ENCODE measurements at regions not wholly inside any gene's neighbourhood (a gene's known extent, or its start where the extent isn't known, plus 50 kb on each side); places are given as distances from the start of the nearest gene placed in this dataset.

DNA sequence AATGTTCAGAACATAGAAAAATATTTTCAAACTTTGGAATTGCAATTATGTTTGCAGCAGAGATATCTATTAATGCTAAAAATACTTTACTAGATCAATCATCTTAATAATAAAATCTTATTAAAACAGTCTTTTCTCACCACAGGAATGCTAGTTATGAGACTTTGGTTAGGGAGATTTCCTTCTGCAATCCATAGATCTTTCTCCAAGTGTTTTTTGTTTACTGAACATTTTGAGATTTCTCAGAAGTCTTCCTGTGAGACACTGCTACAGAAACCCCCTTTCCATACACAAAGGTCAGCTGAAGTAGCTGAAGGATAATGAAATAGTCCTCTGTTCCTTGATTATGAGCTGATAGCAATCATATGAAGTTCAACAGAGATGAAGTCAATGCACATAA lies 59.4 kb upstream of the RAPH1 start:
- Mint-ChIP-seq H3K4me3 (no peak overlapping the region), H3K36me3 (ENCODE audit: low read depth) (peaks cover 3% of the 10 kb centered on the region; the same call in 1 of the 3 replicates), H3K4me1 (no peaks in the 10 kb centered on the region), H3K27me3 (ENCODE audit: insufficient read depth, low read depth, poor library complexity) (no peaks in the 10 kb centered on the region), H3K27ac (no peak overlapping the region), H3K9me3 (no peaks in the 10 kb centered on the region; the same call in 2 of the 3 replicates)
- 0 out of 2 replicates have a peak, but pooled peaks cover 1% of the 10 kb centered on the region for H3F3A ChIP-seq (replicated peaks; ENCODE audit: low read depth)
- no peaks in the 10 kb centered on the region for H3K27me3 ChIP-seq (ENCODE audit: insufficient read depth)
- H3K4me2 ChIP-seq = no peak overlapping the region
- no peaks in the 10 kb centered on the region for H4K20me1 ChIP-seq (replicated peaks; ENCODE audit: insufficient read depth)
- no peak overlapping the region for H3K27ac ChIP-seq (ENCODE audit: low read depth)
- DNase-seq (ENCODE audit: low spot score) (no peak), ATAC-seq (no peak)
- no peaks in the 10 kb centered on the region for H3K36me3 ChIP-seq (ENCODE audit: insufficient read depth)
- H3K4me3 ChIP-seq = no peak overlapping the region
- no peaks in the 10 kb centered on the region for H3K79me2 ChIP-seq (replicated peaks; ENCODE audit: insufficient read depth)
- no peak for TF ChIP-seq ZNF331 (CRISPR knock-in tag; IDR thresholded peaks at IDR 0.05; ENCODE audit: low read depth)
- no peak for TF ChIP-seq CREB1 (CRISPR knock-in tag; IDR thresholded peaks at IDR 0.05; ENCODE audit: low read depth)
- TF ChIP-seq, protein P1, sequence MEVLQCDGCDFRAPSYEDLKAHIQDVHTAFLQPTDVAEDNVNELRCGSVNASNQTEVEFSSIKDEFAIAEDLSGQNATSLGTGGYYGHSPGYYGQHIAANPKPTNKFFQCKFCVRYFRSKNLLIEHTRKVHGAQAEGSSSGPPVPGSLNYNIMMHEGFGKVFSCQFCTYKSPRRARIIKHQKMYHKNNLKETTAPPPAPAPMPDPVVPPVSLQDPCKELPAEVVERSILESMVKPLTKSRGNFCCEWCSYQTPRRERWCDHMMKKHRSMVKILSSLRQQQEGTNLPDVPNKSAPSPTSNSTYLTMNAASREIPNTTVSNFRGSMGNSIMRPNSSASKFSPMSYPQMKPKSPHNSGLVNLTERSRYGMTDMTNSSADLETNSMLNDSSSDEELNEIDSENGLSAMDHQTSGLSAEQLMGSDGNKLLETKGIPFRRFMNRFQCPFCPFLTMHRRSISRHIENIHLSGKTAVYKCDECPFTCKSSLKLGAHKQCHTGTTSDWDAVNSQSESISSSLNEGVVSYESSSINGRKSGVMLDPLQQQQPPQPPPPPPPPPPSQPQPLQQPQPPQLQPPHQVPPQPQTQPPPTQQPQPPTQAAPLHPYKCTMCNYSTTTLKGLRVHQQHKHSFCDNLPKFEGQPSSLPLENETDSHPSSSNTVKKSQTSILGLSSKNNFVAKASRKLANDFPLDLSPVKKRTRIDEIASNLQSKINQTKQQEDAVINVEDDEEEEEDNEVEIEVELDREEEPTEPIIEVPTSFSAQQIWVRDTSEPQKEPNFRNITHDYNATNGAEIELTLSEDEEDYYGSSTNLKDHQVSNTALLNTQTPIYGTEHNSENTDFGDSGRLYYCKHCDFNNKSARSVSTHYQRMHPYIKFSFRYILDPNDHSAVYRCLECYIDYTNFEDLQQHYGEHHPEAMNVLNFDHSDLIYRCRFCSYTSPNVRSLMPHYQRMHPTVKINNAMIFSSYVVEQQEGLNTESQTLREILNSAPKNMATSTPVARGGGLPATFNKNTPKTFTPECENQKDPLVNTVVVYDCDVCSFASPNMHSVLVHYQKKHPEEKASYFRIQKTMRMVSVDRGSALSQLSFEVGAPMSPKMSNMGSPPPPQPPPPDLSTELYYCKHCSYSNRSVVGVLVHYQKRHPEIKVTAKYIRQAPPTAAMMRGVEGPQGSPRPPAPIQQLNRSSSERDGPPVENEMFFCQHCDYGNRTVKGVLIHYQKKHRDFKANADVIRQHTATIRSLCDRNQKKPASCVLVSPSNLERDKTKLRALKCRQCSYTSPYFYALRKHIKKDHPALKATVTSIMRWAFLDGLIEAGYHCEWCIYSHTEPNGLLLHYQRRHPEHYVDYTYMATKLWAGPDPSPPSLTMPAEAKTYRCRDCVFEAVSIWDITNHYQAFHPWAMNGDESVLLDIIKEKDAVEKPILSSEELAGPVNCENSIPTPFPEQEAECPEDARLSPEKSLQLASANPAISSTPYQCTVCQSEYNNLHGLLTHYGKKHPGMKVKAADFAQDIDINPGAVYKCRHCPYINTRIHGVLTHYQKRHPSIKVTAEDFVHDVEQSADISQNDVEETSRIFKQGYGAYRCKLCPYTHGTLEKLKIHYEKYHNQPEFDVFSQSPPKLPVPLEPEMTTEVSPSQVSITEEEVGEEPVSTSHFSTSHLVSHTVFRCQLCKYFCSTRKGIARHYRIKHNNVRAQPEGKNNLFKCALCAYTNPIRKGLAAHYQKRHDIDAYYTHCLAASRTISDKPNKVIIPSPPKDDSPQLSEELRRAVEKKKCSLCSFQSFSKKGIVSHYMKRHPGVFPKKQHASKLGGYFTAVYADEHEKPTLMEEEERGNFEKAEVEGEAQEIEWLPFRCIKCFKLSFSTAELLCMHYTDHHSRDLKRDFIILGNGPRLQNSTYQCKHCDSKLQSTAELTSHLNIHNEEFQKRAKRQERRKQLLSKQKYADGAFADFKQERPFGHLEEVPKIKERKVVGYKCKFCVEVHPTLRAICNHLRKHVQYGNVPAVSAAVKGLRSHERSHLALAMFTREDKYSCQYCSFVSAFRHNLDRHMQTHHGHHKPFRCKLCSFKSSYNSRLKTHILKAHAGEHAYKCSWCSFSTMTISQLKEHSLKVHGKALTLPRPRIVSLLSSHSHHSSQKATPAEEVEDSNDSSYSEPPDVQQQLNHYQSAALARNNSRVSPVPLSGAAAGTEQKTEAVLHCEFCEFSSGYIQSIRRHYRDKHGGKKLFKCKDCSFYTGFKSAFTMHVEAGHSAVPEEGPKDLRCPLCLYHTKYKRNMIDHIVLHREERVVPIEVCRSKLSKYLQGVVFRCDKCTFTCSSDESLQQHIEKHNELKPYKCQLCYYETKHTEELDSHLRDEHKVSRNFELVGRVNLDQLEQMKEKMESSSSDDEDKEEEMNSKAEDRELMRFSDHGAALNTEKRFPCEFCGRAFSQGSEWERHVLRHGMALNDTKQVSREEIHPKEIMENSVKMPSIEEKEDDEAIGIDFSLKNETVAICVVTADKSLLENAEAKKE (CRISPR knock-in tag; IDR thresholded peaks at IDR 0.05) = no peak
- TF ChIP-seq POLR2AphosphoS5 (IDR thresholded peaks at IDR 0.05; ENCODE audit: low read depth) = no peak
- TF ChIP-seq, protein P2, sequence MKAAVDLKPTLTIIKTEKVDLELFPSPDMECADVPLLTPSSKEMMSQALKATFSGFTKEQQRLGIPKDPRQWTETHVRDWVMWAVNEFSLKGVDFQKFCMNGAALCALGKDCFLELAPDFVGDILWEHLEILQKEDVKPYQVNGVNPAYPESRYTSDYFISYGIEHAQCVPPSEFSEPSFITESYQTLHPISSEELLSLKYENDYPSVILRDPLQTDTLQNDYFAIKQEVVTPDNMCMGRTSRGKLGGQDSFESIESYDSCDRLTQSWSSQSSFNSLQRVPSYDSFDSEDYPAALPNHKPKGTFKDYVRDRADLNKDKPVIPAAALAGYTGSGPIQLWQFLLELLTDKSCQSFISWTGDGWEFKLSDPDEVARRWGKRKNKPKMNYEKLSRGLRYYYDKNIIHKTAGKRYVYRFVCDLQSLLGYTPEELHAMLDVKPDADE (IDR thresholded peaks at IDR 0.05) = no peak
- no peak for TF ChIP-seq STAT1 (IDR thresholded peaks at IDR 0.05; ENCODE audit: unreplicated experiment)
- TF ChIP-seq EZH2phosphoT487 (IDR thresholded peaks at IDR 0.05; ENCODE audit: unreplicated experiment) = no peak
- TF ChIP-seq, protein P3, sequence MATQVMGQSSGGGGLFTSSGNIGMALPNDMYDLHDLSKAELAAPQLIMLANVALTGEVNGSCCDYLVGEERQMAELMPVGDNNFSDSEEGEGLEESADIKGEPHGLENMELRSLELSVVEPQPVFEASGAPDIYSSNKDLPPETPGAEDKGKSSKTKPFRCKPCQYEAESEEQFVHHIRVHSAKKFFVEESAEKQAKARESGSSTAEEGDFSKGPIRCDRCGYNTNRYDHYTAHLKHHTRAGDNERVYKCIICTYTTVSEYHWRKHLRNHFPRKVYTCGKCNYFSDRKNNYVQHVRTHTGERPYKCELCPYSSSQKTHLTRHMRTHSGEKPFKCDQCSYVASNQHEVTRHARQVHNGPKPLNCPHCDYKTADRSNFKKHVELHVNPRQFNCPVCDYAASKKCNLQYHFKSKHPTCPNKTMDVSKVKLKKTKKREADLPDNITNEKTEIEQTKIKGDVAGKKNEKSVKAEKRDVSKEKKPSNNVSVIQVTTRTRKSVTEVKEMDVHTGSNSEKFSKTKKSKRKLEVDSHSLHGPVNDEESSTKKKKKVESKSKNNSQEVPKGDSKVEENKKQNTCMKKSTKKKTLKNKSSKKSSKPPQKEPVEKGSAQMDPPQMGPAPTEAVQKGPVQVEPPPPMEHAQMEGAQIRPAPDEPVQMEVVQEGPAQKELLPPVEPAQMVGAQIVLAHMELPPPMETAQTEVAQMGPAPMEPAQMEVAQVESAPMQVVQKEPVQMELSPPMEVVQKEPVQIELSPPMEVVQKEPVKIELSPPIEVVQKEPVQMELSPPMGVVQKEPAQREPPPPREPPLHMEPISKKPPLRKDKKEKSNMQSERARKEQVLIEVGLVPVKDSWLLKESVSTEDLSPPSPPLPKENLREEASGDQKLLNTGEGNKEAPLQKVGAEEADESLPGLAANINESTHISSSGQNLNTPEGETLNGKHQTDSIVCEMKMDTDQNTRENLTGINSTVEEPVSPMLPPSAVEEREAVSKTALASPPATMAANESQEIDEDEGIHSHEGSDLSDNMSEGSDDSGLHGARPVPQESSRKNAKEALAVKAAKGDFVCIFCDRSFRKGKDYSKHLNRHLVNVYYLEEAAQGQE (IDR thresholded peaks at IDR 0.05; ENCODE audit: unreplicated experiment) = no peak
- no peaks in the 10 kb centered on the region for H3K9me2 ChIP-seq (ENCODE audit: insufficient read depth)
- H2AFZ ChIP-seq = no peak overlapping the region
- H3K4me1 ChIP-seq (ENCODE audit: insufficient read depth) = peaks cover 2% of the 10 kb centered on the region; the same call in 1 of the 2 replicates
